ENCODE measurements at regions not wholly inside any gene's neighbourhood (a gene's known extent, or its start where the extent isn't known, plus 50 kb on each side); places are given as distances from the start of the nearest gene placed in this dataset.

DNA sequence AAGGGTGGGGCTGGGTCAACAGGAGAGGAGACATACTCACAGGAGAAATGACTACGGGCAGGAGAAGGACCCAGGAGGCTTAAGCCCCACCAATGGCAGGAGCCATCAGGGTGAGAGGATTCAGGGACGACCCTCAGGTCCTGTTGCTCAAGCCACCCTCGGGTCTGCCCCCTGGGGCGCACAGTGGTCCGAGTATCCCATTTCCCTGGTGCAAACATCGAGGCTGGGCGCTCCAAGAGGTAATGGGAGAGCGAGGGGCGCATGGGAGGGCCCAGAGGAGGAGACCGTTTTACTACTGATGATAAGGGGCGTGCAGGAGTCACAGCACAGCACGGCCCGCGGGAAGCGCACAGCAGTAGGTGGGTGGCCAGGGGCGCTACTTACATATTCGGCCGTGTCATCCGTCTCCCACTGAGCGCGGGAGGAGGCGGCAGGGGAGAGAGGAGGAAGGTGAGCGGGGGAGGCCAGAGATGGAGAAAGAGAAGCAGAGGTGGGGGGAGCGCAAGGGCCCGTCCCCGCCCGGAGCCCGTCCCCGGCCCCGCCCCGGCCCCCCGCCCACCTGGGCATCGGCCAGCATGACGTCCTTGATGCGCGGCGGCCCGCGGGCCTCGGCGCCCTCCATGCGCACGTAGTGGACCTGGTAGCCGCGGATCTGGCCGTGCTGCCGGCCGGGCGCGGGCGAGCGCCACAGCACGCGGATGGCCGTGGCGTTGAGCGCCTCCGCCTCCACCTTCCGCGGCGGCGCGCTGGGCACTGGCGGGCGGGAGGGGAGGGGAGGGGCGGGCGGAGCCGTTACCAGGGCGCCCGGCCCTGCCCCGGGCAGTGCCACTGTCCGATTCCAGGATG lies 111.5 kb downstream of the PTPRS start:
- H3K4me1 ChIP-seq (ENCODE audit: control insufficient read depth, insufficient read depth, low read length), result no peaks in the 10 kb centered on the region
- H3K4me3 ChIP-seq (ENCODE audit: low read length), result no peak overlapping the region
- H3K9ac ChIP-seq (ENCODE audit: low read length), result no peak overlapping the region
- no peaks in the 10 kb centered on the region for H3K27me3 ChIP-seq (ENCODE audit: control insufficient read depth, insufficient read depth, low read length)
- H3K36me3 ChIP-seq (ENCODE audit: control insufficient read depth, insufficient read depth, low read length), result no peaks in the 10 kb centered on the region
- no peak overlapping the region for H3K27ac ChIP-seq (ENCODE audit: low read depth, low read length)

DNA sequence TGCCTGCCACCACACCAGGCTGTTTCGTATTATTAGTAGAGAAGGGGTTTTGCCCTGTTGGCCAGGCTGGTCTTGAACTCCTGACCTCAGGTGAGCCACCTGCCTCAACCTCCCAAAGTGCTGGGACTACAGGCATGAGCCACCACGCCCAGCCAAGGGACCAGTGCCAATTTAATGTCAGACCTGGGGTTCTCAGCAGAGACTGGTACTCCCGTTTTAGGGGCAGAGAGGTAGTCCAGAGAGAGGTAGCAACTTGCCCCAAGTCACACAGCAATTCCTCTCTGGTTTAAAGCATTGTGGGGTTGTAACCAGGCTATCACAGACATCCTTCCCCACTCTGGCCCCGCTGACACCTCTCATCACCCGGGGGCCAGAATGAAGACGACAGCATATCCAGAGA lies 112.1 kb downstream of the PTPRS start:
- no peaks in the 10 kb centered on the region for H3K4me1 ChIP-seq (ENCODE audit: control insufficient read depth, insufficient read depth, low read length)
- H3K27me3 ChIP-seq (ENCODE audit: control insufficient read depth, insufficient read depth, low read length), result no peaks in the 10 kb centered on the region
- H3K27ac ChIP-seq (ENCODE audit: low read depth, low read length), result no peak overlapping the region
- no peaks in the 10 kb centered on the region for H3K36me3 ChIP-seq (ENCODE audit: control insufficient read depth, insufficient read depth, low read length)
- H3K9ac ChIP-seq (ENCODE audit: low read length), result no peak overlapping the region
- no peak overlapping the region for H3K4me3 ChIP-seq (ENCODE audit: low read length)

DNA sequence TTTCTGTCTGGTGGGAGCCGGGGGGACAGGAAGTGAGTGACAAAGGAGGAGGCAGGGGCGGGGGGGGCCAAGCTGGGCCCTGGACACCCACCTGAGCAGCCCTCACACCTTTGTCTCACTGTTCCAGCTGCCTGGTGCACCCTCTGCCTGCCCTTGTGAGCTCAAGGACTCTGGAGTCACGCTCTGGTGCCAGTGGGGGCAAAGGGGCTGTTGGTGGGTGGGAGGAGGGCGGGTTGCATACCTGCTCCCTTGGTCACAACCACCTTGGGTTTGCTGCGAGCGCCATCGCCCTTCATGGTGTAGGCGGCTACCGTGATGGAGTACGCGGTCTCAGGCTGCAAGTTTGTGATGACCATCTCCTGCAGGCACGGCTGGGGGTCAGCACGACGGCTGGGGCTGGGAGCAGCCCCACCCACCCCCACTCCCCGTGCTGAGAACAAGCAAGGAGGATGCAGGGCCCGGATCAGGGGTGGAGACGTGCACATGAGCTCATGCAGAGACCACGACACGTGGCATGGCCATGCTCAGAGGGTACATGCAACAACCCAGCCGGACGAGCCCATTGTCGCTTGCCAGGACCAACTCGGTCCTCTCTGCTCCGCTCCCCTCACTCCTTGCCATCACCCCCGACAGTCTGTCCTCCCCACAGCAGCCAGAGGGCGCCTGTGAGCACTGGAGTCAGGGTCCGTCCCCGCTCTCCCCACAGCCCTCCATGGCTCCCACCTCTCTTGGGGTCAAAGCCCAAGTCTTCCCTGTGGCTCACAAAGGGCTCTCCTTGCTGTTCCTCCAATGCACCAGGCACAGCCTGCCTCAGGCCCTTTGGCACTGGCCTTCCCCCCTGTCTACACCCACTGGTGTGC lies 114.9 kb downstream of the PTPRS start:
- Histone ChIP-seq H3K27ac (ENCODE audit: low read depth, low read length) (no peak overlapping the region), H3K9ac (ENCODE audit: low read length) (no peak overlapping the region), H3K4me3 (ENCODE audit: low read length) (no peak overlapping the region), H3K4me1 (ENCODE audit: control insufficient read depth, insufficient read depth, low read length) (no peaks in the 10 kb centered on the region), H3K36me3 (ENCODE audit: control insufficient read depth, insufficient read depth, low read length) (peaks cover 6% of the 10 kb centered on the region), H3K27me3 (ENCODE audit: control insufficient read depth, insufficient read depth, low read length) (no peaks in the 10 kb centered on the region)

DNA sequence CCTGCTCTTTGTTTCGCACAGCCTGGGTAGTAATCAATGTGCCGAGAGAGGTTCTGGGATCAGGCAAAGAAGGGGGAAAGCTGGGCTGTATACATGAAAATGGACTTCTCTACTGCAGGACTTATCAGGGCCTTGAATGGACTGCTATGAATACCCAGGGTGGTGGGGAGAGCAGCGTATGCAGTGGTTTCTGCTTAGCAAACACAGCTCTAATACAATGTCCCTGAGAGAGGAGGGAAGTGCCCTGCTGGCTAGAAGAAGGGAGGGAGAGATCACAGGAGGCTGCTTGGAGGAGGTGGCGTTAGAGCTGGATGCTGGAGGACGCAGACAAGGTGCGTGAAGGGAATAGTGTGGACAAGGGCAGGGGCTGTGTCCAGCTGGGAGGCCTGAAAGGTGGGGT lies 116.1 kb downstream of the PTPRS start:
- no peak overlapping the region for H3K9ac ChIP-seq (ENCODE audit: low read length)
- H3K27ac ChIP-seq (ENCODE audit: low read depth, low read length), result no peak overlapping the region
- no peak overlapping the region for H3K4me3 ChIP-seq (ENCODE audit: low read length)
- no peaks in the 10 kb centered on the region for H3K27me3 ChIP-seq (ENCODE audit: control insufficient read depth, insufficient read depth, low read length)
- H3K4me1 ChIP-seq (ENCODE audit: control insufficient read depth, insufficient read depth, low read length), result no peaks in the 10 kb centered on the region
- peaks cover 11% of the 10 kb centered on the region for H3K36me3 ChIP-seq (ENCODE audit: control insufficient read depth, insufficient read depth, low read length)

DNA sequence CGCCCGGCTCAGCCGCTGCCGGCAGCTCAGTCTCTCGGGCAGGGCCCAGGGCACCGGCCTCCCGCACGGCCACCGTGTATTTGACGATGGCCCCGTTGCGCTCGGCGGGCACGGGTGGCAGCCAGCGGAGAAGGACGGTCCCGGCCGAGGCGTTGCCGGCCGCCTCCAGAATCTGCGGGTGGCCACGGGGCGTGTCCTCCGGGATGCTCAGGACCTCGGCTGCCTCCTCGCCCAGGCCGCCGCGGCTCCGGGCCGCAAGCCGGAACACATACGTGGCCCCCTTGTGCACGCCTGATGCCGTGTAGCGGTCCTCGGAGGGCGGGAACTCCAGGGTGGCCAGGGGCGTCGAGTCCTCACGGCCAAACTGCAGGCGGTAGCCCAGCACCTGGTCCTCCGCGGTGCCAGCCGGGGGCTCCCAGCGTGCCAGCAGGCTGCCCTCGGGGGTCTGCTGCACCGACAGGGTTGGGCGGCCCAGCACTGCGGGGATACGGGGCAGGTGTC lies 117.7 kb downstream of the PTPRS start:
- Histone ChIP-seq H3K9ac (ENCODE audit: low read length) (no peak overlapping the region), H3K4me3 (ENCODE audit: low read length) (no peak overlapping the region), H3K4me1 (ENCODE audit: control insufficient read depth, insufficient read depth, low read length) (no peaks in the 10 kb centered on the region), H3K27me3 (ENCODE audit: control insufficient read depth, insufficient read depth, low read length) (no peaks in the 10 kb centered on the region), H3K36me3 (ENCODE audit: control insufficient read depth, insufficient read depth, low read length) (peaks cover 24% of the 10 kb centered on the region), H3K27ac (ENCODE audit: low read depth, low read length) (no peak overlapping the region)

DNA sequence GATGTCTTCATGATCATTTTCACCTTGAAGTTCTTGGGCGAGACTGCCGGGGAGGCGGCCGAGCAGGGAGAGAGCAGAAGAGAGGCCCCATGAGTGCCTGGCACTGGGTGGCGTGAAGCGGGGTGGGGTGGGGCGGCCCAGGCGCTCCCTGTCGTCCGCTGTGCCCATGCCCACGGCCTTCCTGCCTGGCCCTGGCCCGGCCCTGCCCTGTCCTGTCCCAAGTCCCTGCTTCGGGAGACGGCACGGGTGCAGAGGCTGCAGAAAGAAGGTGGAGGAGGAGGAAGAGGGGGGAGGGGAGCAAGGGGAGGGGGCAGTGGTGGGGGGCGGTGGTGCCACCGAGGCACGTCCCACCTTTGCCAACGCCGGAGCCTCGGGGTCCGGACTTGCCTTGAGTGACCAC lies 118.4 kb downstream of the PTPRS start:
- H3K4me3 ChIP-seq (ENCODE audit: low read length), result no peak overlapping the region
- no peak overlapping the region for H3K9ac ChIP-seq (ENCODE audit: low read length)
- H3K36me3 ChIP-seq (ENCODE audit: control insufficient read depth, insufficient read depth, low read length), result peaks cover 26% of the 10 kb centered on the region
- H3K4me1 ChIP-seq (ENCODE audit: control insufficient read depth, insufficient read depth, low read length), result no peaks in the 10 kb centered on the region
- no peaks in the 10 kb centered on the region for H3K27me3 ChIP-seq (ENCODE audit: control insufficient read depth, insufficient read depth, low read length)
- H3K27ac ChIP-seq (ENCODE audit: low read depth, low read length), result no peak overlapping the region

DNA sequence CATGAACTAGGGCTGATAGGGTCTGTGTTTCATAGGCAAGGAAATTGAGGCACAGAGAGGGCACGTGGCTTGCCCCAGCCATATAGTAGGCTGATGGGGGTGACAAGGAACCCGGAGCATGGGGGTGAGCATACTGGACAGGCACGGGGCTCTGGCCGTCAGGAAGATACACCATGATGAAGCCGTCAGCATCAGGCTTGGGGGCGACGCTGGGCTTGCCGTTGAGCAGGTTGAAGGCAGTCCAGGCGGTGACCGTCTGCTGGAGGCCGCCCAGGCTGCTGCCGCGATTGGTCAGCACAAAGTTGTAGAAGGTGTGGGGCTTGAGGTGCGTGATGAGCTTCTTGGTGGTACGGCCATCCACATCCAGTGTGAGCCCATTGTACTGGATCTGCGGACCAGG lies 119.7 kb downstream of the PTPRS start:
- H3K4me3 ChIP-seq (ENCODE audit: low read length), result no peak overlapping the region
- H3K4me1 ChIP-seq (ENCODE audit: control insufficient read depth, insufficient read depth, low read length), result no peaks in the 10 kb centered on the region
- H3K27ac ChIP-seq (ENCODE audit: low read depth, low read length), result no peak overlapping the region
- no peaks in the 10 kb centered on the region for H3K27me3 ChIP-seq (ENCODE audit: control insufficient read depth, insufficient read depth, low read length)
- peaks cover 31% of the 10 kb centered on the region for H3K36me3 ChIP-seq (ENCODE audit: control insufficient read depth, insufficient read depth, low read length)
- H3K9ac ChIP-seq (ENCODE audit: low read length), result no peak overlapping the region

DNA sequence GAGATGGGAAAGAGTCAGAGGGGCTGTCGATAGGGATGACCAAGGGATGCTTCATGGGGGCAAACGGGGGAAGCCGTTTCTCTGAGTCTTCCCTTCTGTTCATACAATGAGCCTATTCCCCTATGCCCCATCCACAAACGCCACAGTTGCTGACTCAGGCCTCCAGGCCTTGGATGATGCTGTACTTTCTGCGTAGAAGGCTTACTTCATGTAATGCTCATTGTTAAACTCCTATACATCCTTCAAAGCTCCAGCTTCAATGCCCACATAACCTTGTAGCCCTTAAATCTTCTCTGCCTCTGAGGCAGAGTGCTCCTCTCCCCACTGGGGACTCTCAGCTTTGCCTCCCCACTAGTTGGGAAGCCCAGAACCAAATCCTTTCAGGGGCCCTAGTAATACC lies 120.3 kb downstream of the PTPRS start:
- H3K36me3 ChIP-seq (ENCODE audit: control insufficient read depth, insufficient read depth, low read length), result peaks cover 32% of the 10 kb centered on the region
- no peak overlapping the region for H3K27ac ChIP-seq (ENCODE audit: low read depth, low read length)
- H3K27me3 ChIP-seq (ENCODE audit: control insufficient read depth, insufficient read depth, low read length), result no peaks in the 10 kb centered on the region
- H3K4me3 ChIP-seq (ENCODE audit: low read length), result no peak overlapping the region
- H3K4me1 ChIP-seq (ENCODE audit: control insufficient read depth, insufficient read depth, low read length), result no peaks in the 10 kb centered on the region
- H3K9ac ChIP-seq (ENCODE audit: low read length), result no peak overlapping the region

DNA sequence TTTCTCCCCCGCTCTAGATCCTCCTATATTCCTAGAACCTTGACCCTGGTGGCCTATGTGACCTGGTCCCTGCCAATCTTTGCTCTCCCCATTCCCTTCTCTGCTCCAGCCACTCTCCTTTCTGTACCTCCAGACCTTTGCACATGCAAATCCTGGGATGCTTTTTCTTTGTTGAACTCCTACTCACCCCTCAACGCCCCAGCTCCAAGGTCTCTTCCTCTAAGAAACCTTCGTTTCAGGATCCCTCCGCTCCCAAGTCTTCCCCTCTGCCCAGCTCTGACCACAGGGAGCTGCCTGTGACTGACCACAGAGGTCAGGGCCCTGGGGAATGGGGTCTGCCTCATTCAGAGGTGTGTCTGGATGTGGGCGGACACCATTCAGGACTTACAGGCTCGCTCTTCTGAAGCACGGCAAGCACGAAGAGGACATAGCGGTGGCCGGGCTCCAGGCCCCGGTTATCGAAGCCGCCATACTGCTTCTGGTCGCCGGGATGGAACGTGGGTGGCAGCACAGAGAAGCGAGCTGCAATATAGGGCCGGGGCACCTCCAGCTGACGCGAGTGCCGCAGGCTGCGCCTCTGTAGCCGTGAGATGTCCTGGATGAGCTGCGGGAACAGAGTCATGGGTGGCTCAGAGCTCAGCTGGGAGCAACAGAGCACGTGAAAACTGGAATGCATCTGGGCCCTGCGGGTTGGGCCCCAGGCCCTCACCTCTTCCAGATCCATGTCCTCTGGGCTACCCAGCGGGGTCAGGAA lies 120.9 kb downstream of the PTPRS start:
- peaks cover 37% of the 10 kb centered on the region for H3K36me3 ChIP-seq (ENCODE audit: control insufficient read depth, insufficient read depth, low read length)
- H3K27ac ChIP-seq (ENCODE audit: low read depth, low read length), result no peak overlapping the region
- H3K4me1 ChIP-seq (ENCODE audit: control insufficient read depth, insufficient read depth, low read length), result no peaks in the 10 kb centered on the region
- no peak overlapping the region for H3K4me3 ChIP-seq (ENCODE audit: low read length)
- no peak overlapping the region for H3K9ac ChIP-seq (ENCODE audit: low read length)
- H3K27me3 ChIP-seq (ENCODE audit: control insufficient read depth, insufficient read depth, low read length), result no peaks in the 10 kb centered on the region

DNA sequence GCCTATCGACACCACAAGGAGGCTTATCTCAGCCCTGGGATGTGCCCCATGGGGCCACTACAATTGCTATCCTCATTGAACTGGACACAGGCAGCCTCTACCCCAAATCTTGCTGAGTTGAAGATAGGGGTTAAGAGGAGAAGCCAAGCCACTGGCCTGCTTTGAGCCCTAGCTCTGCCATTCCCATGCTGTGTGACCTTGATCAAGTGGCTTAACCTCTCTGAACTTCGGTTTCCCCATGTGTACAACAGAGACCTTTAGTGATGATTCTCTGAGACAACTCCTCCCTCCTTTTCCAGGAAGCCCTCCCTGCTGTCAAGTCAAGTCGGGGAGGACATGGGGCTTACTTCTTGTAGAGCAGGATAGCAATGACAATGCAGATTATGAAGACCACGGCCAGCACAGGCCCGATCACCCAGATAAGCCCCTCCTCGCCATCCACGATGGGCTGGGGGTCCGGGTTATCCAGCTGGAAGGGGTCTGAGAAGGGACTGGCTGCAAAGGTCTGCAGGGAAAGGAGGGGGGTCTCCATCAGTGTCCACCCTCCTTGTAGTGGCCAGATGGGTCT lies 121.6 kb downstream of the PTPRS start:
- H3K36me3 ChIP-seq (ENCODE audit: control insufficient read depth, insufficient read depth, low read length), result peaks cover 43% of the 10 kb centered on the region
- no peak overlapping the region for H3K4me3 ChIP-seq (ENCODE audit: low read length)
- H3K27me3 ChIP-seq (ENCODE audit: control insufficient read depth, insufficient read depth, low read length), result no peaks in the 10 kb centered on the region
- no peak overlapping the region for H3K27ac ChIP-seq (ENCODE audit: low read depth, low read length)
- H3K9ac ChIP-seq (ENCODE audit: low read length), result no peak overlapping the region
- no peaks in the 10 kb centered on the region for H3K4me1 ChIP-seq (ENCODE audit: control insufficient read depth, insufficient read depth, low read length)

DNA sequence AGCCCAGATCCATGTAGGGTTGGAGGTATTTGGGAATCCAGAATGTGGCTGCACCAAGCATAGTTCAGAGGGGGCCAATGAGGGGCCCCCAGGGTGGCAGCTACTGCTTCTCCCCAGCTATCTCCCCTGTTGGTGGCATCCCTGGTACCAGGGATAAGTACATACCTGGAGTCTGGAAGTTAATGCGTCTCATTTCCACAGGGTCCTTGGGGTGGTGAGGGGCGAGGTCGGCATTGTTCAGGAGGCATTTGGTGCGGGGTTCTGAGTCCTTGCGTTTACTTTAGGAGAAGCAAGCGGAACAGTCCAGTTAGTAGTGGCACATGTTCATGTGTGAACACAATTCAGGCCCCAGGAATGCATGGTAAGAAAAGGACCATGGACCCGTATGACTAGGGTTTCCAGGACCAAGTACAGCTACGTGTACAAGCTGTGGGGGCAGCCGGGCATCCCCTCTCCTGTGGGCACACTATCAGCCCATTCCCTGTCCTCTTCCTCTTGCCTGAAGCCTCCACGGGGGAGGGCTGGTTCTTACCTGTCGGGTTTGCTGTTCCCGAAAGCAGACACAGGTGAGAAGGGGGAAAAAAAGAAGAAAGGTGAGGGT lies 122.3 kb downstream of the PTPRS start:
- Histone ChIP-seq H3K27ac (ENCODE audit: low read depth, low read length) (no peak overlapping the region), H3K27me3 (ENCODE audit: control insufficient read depth, insufficient read depth, low read length) (no peaks in the 10 kb centered on the region), H3K36me3 (ENCODE audit: control insufficient read depth, insufficient read depth, low read length) (peaks cover 50% of the 10 kb centered on the region), H3K9ac (ENCODE audit: low read length) (no peak overlapping the region), H3K4me1 (ENCODE audit: control insufficient read depth, insufficient read depth, low read length) (no peaks in the 10 kb centered on the region), H3K4me3 (ENCODE audit: low read length) (no peak overlapping the region)
